GM12874 (cell line): ENCODE measurements at regions not wholly inside any gene's neighbourhood (a gene's known extent, or its start where the extent isn't known, plus 50 kb on each side); places are given as distances from the start of the nearest gene placed in this dataset.

Experiments
- TF ChIP-seq, protein P1 (sequence below): IDR thresholded peaks from 2 replicates; pipeline ENCODE4 v1.5.1; 2011; ENCODE audit warnings: low read depth, mild to moderate bottlenecking, control low read depth, low read length, moderate library complexity; ENCODE audit not compliant: insufficient read depth

- TF ChIP-seq, protein P1, sequence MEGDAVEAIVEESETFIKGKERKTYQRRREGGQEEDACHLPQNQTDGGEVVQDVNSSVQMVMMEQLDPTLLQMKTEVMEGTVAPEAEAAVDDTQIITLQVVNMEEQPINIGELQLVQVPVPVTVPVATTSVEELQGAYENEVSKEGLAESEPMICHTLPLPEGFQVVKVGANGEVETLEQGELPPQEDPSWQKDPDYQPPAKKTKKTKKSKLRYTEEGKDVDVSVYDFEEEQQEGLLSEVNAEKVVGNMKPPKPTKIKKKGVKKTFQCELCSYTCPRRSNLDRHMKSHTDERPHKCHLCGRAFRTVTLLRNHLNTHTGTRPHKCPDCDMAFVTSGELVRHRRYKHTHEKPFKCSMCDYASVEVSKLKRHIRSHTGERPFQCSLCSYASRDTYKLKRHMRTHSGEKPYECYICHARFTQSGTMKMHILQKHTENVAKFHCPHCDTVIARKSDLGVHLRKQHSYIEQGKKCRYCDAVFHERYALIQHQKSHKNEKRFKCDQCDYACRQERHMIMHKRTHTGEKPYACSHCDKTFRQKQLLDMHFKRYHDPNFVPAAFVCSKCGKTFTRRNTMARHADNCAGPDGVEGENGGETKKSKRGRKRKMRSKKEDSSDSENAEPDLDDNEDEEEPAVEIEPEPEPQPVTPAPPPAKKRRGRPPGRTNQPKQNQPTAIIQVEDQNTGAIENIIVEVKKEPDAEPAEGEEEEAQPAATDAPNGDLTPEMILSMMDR, result no peak
Observed at GRCh38 chr7:89966067-89966664, 188.1 kb upstream of the STEAP1 start.

- TF ChIP-seq, protein P1, result no peak
Observed at GRCh38 chr7:89975577-89975976, 178.7 kb upstream of the STEAP1 start.

DNA sequence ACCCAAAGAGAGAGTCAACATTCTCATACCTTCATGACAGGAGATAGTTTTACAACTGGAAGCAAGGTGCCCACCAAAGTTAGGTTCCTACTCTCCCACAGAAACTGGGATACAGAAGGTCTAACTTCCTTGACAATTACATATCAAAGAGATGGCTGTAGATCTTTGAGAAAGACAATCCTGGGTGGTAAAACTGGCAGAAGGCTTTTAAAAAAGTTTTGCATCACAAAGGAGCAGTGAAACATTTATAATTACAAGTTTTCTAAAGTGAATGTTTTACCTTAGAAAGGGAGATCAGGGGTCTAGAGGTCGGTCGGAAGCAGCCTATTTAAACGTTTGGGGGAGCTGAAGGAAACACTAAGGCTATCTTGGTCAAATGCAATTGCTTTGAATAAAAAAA is 166.6 kb upstream of the STEAP1 start:
- TF ChIP-seq, protein P1, result no peak

- TF ChIP-seq, protein P1, result no peak
Observed at GRCh38 chr7:89988074-89988473, 166.2 kb upstream of the STEAP1 start.

GRCh38 chr7:89989454-89989853 is 164.8 kb upstream of the STEAP1 start:
- TF ChIP-seq, protein P1, result no peak

DNA sequence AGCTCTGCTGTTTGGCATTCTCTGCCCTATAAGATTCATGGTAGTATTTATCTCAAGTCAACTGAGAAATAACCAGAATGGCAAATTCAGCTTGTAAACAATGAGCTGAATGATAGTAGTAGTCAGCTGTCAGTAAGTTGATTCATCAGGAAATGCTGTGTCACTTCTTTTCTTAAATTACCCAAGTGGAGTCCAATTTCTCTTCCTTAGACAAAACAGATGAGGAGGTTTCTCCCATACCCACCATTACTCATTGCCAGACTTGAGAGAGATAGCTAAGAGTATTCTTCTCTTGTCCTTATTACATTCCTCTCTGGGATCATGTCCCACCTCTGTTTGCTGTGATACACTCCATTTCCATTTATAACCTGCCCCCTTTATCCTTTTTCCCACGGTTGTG is 159.8 kb upstream of the STEAP1 start:
- TF ChIP-seq, protein P1, result no peak

GRCh38 chr7:89998554-89998953 is 155.7 kb upstream of the STEAP1 start:
- TF ChIP-seq, protein P1, result no peak
